GM19043 (cell line): ENCODE measurements at regions not wholly inside any gene's neighbourhood (a gene's known extent, or its start where the extent isn't known, plus 50 kb on each side); places are given as distances from the start of the nearest gene placed in this dataset.
"Not testable (repeated sequence)": the region's sequence is repeated elsewhere in the genome, so short reads cannot be mapped to it uniquely, and the experiment has no call there.

Experiments
- ATAC-seq: cut with Tn5 transposase; IDR thresholded peaks from one replicate; pipeline ENCODE4 v1.9.1; 2021; ENCODE audit warnings: low read depth; ENCODE audit not compliant: unreplicated experiment

GRCh38 chr2:145957929-145958328, 1438.0 kb upstream of the ZEB2 start:
- peak; percentile 54 for ATAC-seq

GRCh38 chr2:145939949-145940348, 1420.0 kb upstream of the ZEB2 start:
- ATAC-seq: no peak

- no peak for ATAC-seq
These were observed 1415.1 kb upstream of the ZEB2 start for GRCh38 chr2:145935016-145935415.

- no peak for ATAC-seq
These were observed 1412.0 kb upstream of the ZEB2 start for GRCh38 chr2:145931781-145932395.

GRCh38 chr2:145930318-145930717, 1410.4 kb upstream of the ZEB2 start:
- ATAC-seq: no peak

GRCh38 chr2:145927131-145927950, 1407.4 kb upstream of the ZEB2 start:
- ATAC-seq: no peak

- ATAC-seq: no peak
These were observed 1405.7 kb upstream of the ZEB2 start for GRCh38 chr2:145925591-145925990.

- no peak for ATAC-seq
These were observed 1399.6 kb upstream of the ZEB2 start for GRCh38 chr2:145919477-145919876.

- ATAC-seq: no peak
These were observed 1399.0 kb upstream of the ZEB2 start for GRCh38 chr2:145918951-145919350.

- ATAC-seq: no peak
These were observed 1396.9 kb upstream of the ZEB2 start for GRCh38 chr2:145916799-145917198.

- ATAC-seq: no peak
These were observed 1394.8 kb upstream of the ZEB2 start for GRCh38 chr2:145914716-145915115.

- ATAC-seq: peak; percentile 72
These were observed 1390.5 kb upstream of the ZEB2 start for GRCh38 chr2:145910416-145910815.

GRCh38 chr2:145909766-145910165, 1389.8 kb upstream of the ZEB2 start:
- ATAC-seq: no peak

- no peak for ATAC-seq
These were observed 1389.3 kb upstream of the ZEB2 start for GRCh38 chr2:145909175-145909755.

GRCh38 chr2:145906354-145906753, 1386.4 kb upstream of the ZEB2 start:
- no peak for ATAC-seq

- ATAC-seq: no peak
These were observed 1385.5 kb upstream of the ZEB2 start for GRCh38 chr2:145905371-145905770.

GRCh38 chr2:145897151-145897550, 1377.2 kb upstream of the ZEB2 start:
- no peak for ATAC-seq

- ATAC-seq: no peak
These were observed 1368.0 kb upstream of the ZEB2 start for GRCh38 chr2:145887915-145888314.

- not testable (repeated sequence) for ATAC-seq
These were observed 1361.1 kb upstream of the ZEB2 start for GRCh38 chr2:145880997-145881396.

- no peak for ATAC-seq
These were observed 1355.1 kb upstream of the ZEB2 start for GRCh38 chr2:145875016-145875415.

- no peak for ATAC-seq
These were observed 1354.5 kb upstream of the ZEB2 start for GRCh38 chr2:145874466-145874865.

- ATAC-seq: no peak
These were observed 1344.6 kb upstream of the ZEB2 start for GRCh38 chr2:145864501-145864900.
